ENCODE measurements at regions not wholly inside any gene's neighbourhood (a gene's known extent, or its start where the extent isn't known, plus 50 kb on each side); places are given as distances from the start of the nearest gene placed in this dataset.

- DNase-seq = no peak
These were observed 54.0 kb upstream of the PRPS1L1 start for GRCh38 chr7:18081617-18082016.

- DNase-seq = no peak
These were observed 54.5 kb upstream of the PRPS1L1 start for GRCh38 chr7:18082169-18082568.

- no peak for DNase-seq
These were observed 58.7 kb upstream of the PRPS1L1 start for GRCh38 chr7:18086165-18087025.

- no peak for DNase-seq
These were observed 59.5 kb upstream of the PRPS1L1 start for GRCh38 chr7:18087026-18087686.

GRCh38 chr7:18087687-18088078, 60.0 kb upstream of the PRPS1L1 start:
- DNase-seq = no peak

GRCh38 chr7:18096087-18096486, 68.4 kb upstream of the PRPS1L1 start:
- DNase-seq = no peak

- DNase-seq = no peak
These were observed 74.9 kb upstream of the PRPS1L1 start for GRCh38 chr7:18102576-18102975.

GRCh38 chr7:18103436-18104218, 76.0 kb upstream of the PRPS1L1 start:
- no peak for DNase-seq

GRCh38 chr7:18109762-18110161, 82.1 kb upstream of the PRPS1L1 start:
- no peak for DNase-seq

- no peak for DNase-seq
These were observed 89.0 kb upstream of the PRPS1L1 start for GRCh38 chr7:18116661-18117060.

GRCh38 chr7:18117482-18117881, 89.8 kb upstream of the PRPS1L1 start:
- no peak for DNase-seq

GRCh38 chr7:18119985-18120384, 92.3 kb upstream of the PRPS1L1 start:
- no peak for DNase-seq

GRCh38 chr7:18123508-18124239, 96.0 kb upstream of the PRPS1L1 start:
- no peak for DNase-seq

GRCh38 chr7:18125476-18125875, 97.8 kb upstream of the PRPS1L1 start:
- DNase-seq = no peak

GRCh38 chr7:18126281-18126680, 98.6 kb upstream of the PRPS1L1 start:
- no peak for DNase-seq

GRCh38 chr7:18128846-18129245, 101.2 kb upstream of the PRPS1L1 start:
- no peak for DNase-seq

GRCh38 chr7:18132811-18133210, 105.2 kb upstream of the PRPS1L1 start:
- no peak for DNase-seq

- no peak for DNase-seq
These were observed 106.3 kb upstream of the PRPS1L1 start for GRCh38 chr7:18133921-18134320.

- DNase-seq = no peak
These were observed 113.3 kb upstream of the PRPS1L1 start for GRCh38 chr7:18140943-18141342.

- DNase-seq = no peak
These were observed 116.5 kb upstream of the PRPS1L1 start for GRCh38 chr7:18144166-18144565.

- DNase-seq = no peak
These were observed 117.5 kb upstream of the PRPS1L1 start for GRCh38 chr7:18145160-18145559.

- DNase-seq = no peak
These were observed 123.8 kb upstream of the PRPS1L1 start for GRCh38 chr7:18151422-18151821.

GRCh38 chr7:18153183-18153748, 125.6 kb upstream of the PRPS1L1 start:
- DNase-seq = no peak
